Vagina (tissue), 2 donors: ENCODE measurements at regions not wholly inside any gene's neighbourhood (a gene's known extent, or its start where the extent isn't known, plus 50 kb on each side); places are given as distances from the start of the nearest gene placed in this dataset.
"Not testable (repeated sequence)": the region's sequence is repeated elsewhere in the genome, so short reads cannot be mapped to it uniquely, and the experiment has no call there.

Experiments
- DNase-seq, 2 donors: peaks; one replicate each; pipeline ENCODE4 v3.0.0-alpha.2; 2017; ENCODE audit errors: extremely low spot score in 2 of 2
- H3K27ac ChIP-seq: fragments of 200-600 bp; sonication (generic); one replicate; pipeline ENCODE4 v1.5.1; 2019
- H3K27me3 ChIP-seq: fragments of 200-600 bp; sonication (generic); one replicate; pipeline ENCODE4 v1.5.1; 2019
- H3K36me3 ChIP-seq, 2 donors: fragments of 200-600 bp; sonication (generic); one replicate each; pipeline ENCODE4 v1.5.1; 2017 to 2019
- H3K4me1 ChIP-seq: fragments of 200-600 bp; sonication (generic); one replicate; pipeline ENCODE4 v1.5.1; 2019
- H3K4me3 ChIP-seq, 2 donors: fragments of 200-600 bp; sonication (generic); 1 replicate in 1 of 2; 2 replicates in 1 of 2; pipeline ENCODE4 v1.5.1; 2016 to 2019
- H3K9me3 ChIP-seq: fragments of 200-600 bp; sonication (generic); one replicate; pipeline ENCODE4 v1.5.1; 2019
- CTCF ChIP-seq, 3 experiments: fragments of 450-650 bp in 2 of 3; fragments of 200-600 bp in 1 of 3; sonication (generic) in 1 of 3; IDR thresholded peaks; one replicate each; pipeline ENCODE4 v1.5.1; 2017 to 2019; ENCODE audit warnings: antibody characterized with exemption in 3 of 3, mild to moderate bottlenecking in 2 of 3, moderate library complexity in 2 of 3
- POLR2A ChIP-seq, 2 donors: fragments of 450-650 bp; IDR thresholded peaks; one replicate each; pipeline ENCODE4 v1.6.1; 2017; ENCODE audit warnings: antibody characterized with exemption in 2 of 2, mild to moderate bottlenecking in 2 of 2, moderate library complexity in 2 of 2
- POLR2AphosphoS5 ChIP-seq, 2 donors: sonication (generic); formaldehyde crosslinking; IDR thresholded peaks; one replicate each; pipeline ENCODE4 v1.9.0; 2017; ENCODE audit warnings: antibody characterized with exemption in 2 of 2, mild to moderate bottlenecking in 2 of 2, low read depth in 1 of 2; ENCODE audit not compliant: insufficient read depth in 1 of 2
- intact Hi-C: fragments of 100-400 bp; cut with DNase I; formaldehyde crosslinking; loops from one replicate; pipeline ENCODE4 v1.15.1; 2023

- Histone ChIP-seq H3K27me3 (no peaks in the 10 kb centered on the region), H3K36me3 (no peaks in the 10 kb centered on the region), H3K27ac (no peak overlapping the region), H3K4me1 (no peaks in the 10 kb centered on the region), H3K4me3 (no peak overlapping the region), H3K9me3 (no peaks in the 10 kb centered on the region)
- no peak for TF ChIP-seq POLR2AphosphoS5 (IDR thresholded peaks at IDR 0.05; ENCODE audit: insufficient read depth in 1 of 2, low read depth in 1 of 2)
- no peak for TF ChIP-seq POLR2A (IDR thresholded peaks at IDR 0.05)
- TF ChIP-seq CTCF (IDR thresholded peaks at IDR 0.05), result no peak
- intact Hi-C loops, result no loop called here
- DNase-seq, result no peak
Observed at GRCh38 chr2:15694589-15694986, 102.9 kb downstream of the DDX1 start.

GRCh38 chr2:15695582-15696330, 104.1 kb downstream of the DDX1 start:
- intact Hi-C loops, result no loop called here
- DNase-seq, result no peak
- TF ChIP-seq POLR2A (IDR thresholded peaks at IDR 0.05), result no peak
- no peak for TF ChIP-seq CTCF (IDR thresholded peaks at IDR 0.05)
- TF ChIP-seq POLR2AphosphoS5 (IDR thresholded peaks at IDR 0.05; ENCODE audit: insufficient read depth in 1 of 2, low read depth in 1 of 2), result no peak
- H3K36me3 ChIP-seq, result no peaks in the 10 kb centered on the region
- H3K27ac ChIP-seq, result no peak overlapping the region
- H3K4me3 ChIP-seq, result no peak overlapping the region
- no peaks in the 10 kb centered on the region for H3K9me3 ChIP-seq
- H3K27me3 ChIP-seq, result no peaks in the 10 kb centered on the region
- H3K4me1 ChIP-seq, result no peaks in the 10 kb centered on the region

- DNase-seq, H3K36me3 ChIP-seq, H3K4me1 ChIP-seq, intact Hi-C loops, H3K4me3 ChIP-seq, H3K27ac ChIP-seq, H3K27me3 ChIP-seq, H3K9me3 ChIP-seq: not testable (repeated sequence)
Observed at GRCh38 chr2:15696606-15697170, 105.0 kb downstream of the DDX1 start.

- DNase-seq, result no peak
- no peak overlapping the region for H3K4me3 ChIP-seq
- intact Hi-C loops, result no loop called here
- TF ChIP-seq CTCF (IDR thresholded peaks at IDR 0.05) (no peak), POLR2A (IDR thresholded peaks at IDR 0.05) (no peak), POLR2AphosphoS5 (IDR thresholded peaks at IDR 0.05; ENCODE audit: insufficient read depth in 1 of 2, low read depth in 1 of 2) (no peak)
- H3K36me3 ChIP-seq, result no peaks in the 10 kb centered on the region
- no peak overlapping the region for H3K27ac ChIP-seq
- peaks cover 18% of the 10 kb centered on the region for H3K4me1 ChIP-seq
- H3K27me3 ChIP-seq, result no peaks in the 10 kb centered on the region
- H3K9me3 ChIP-seq, result no peaks in the 10 kb centered on the region
Observed at GRCh38 chr2:15700131-15700530, 108.5 kb downstream of the DDX1 start.

GRCh38 chr2:15700599-15701340, 109.1 kb downstream of the DDX1 start:
- no peak for DNase-seq
- H3K4me1 ChIP-seq, result peaks cover 18% of the 10 kb centered on the region
- intact Hi-C loops, result no loop called here
- H3K27ac ChIP-seq, result no peak overlapping the region
- H3K36me3 ChIP-seq, result no peaks in the 10 kb centered on the region
- H3K27me3 ChIP-seq, result no peaks in the 10 kb centered on the region
- H3K9me3 ChIP-seq, result no peaks in the 10 kb centered on the region
- H3K4me3 ChIP-seq, result no peak overlapping the region
- TF ChIP-seq POLR2AphosphoS5 (IDR thresholded peaks at IDR 0.05; ENCODE audit: insufficient read depth in 1 of 2, low read depth in 1 of 2) (no peak), POLR2A (IDR thresholded peaks at IDR 0.05) (no peak), CTCF (IDR thresholded peaks at IDR 0.05) (no peak)
